ENCODE measurements at regions not wholly inside any gene's neighbourhood (a gene's known extent, or its start where the extent isn't known, plus 50 kb on each side); places are given as distances from the start of the nearest gene placed in this dataset.

DNA sequence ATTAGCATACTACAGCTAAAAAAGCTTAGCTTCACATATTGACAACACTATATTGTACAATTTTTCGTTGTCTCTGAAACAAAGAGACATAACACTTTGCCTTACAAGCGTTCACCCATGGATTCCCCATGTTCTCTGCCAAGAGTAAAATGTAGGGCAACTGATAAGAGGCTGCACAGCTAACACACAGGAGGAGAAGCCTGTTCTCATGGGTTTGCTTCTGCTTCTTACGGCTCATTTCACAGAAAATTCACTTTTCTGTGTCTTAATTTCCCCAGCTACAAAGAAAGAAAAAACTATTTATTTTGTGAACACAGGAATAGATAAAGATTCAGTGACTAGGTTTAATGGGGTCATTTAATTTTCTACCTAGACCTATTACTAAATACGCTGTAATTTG is 182.8 kb upstream of the DLGAP1 start:
- DNase-seq (ENCODE audit: low spot score), result no peak

DNA sequence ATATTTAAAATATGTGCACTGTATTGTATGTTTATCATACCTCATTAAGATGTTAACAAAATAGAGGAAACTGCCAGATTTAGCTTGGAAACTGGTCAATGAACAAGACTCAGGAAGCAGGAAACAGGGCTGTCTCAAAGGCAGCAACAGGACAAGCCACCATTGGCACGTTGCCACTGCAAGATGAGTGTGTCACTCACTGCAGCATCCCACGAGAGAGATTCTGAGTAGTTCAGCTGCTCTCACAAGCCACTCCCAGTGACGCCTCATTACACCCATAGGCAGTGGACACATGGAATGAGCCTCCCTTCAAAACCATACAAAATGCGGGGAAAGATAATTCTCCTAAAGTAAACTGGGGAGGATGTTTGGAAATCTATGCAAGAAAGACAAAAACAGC is 181.9 kb upstream of the DLGAP1 start:
- no peak for DNase-seq (ENCODE audit: low spot score)

DNA sequence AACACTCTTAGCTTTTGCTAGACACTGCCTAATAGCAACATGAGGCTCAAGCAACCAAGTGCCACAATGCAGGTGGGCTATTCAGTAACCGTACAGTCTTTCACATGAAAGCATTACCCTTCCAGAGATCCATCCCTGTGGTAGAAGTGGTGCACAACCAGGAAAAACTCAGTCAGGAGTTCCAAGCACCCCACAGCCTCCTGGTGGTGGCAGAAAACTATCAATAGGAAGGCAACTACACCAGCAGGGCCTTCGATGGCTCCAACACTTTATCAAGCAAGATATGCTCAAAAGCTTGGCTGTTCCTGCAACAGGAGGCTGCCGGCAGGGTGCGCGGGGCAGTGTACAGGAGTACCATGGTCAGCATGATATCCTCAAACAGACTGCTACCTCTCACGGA is 176.1 kb upstream of the DLGAP1 start:
- DNase-seq (ENCODE audit: low spot score), result no peak

- no peak for DNase-seq (ENCODE audit: low spot score)
These were observed 150.1 kb upstream of the DLGAP1 start for GRCh38 chr18:4605212-4605611.

DNA sequence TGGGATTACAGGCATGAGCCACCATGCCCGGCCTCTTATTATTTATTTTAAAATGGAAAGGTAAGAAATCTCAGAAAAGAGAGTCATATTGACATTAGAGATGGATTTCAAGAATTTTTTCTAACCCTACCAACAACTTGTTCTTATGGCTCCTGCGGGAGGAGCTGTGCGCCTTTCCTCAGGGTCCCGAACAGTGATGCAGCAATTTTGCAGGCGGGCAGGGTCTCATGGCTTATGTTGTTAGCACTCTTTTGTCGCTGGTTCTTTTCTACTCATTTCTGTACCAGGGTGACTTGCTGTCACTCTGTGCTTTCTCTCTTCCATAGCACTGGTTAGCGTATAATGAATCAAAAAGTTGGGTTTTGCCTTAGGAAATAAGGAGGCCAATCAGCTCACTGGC is 148.8 kb upstream of the DLGAP1 start:
- no peak for DNase-seq (ENCODE audit: low spot score)

DNA sequence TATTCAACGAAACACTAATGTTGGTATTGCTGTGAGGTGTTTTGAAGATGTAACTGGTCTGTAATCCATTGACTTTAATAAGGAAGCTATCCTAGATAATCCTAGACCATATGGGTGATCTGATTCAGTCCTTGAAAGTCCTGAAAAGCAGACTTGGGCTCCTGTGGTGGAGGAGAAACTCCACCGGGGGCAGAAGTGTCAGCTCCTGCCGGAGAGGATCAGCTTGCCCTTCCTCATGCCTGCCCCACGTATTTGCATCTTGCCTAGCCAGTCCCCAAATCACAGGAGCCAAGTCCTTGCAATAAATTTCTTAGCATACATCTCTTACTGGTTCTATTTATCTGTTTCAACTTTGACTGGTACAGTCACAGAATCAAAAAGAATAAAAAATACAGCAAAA is 144.2 kb upstream of the DLGAP1 start:
- DNase-seq (ENCODE audit: low spot score), result no peak

DNA sequence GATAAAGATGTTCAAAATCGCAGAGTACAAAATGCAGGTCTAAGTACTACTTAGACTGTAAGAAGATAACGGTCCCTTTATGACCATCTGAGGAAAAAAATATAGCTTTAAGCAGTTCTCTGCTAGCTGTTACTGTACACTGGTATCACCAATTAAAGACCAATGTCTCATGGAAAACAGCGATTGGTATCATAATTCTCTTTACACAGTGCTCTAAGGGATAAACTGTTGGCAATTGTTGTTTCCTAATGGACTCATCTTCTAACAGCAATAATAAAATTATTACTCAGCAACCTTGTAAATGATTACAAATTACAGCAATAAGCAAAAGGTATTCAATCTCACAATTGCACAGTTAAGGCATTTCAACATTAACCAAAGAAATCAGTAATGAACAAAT is 142.2 kb upstream of the DLGAP1 start:
- no peak for DNase-seq (ENCODE audit: low spot score)

GRCh38 chr18:4593895-4594294 is 138.8 kb upstream of the DLGAP1 start:
- no peak for DNase-seq (ENCODE audit: low spot score)

- DNase-seq (ENCODE audit: low spot score), result no peak
These were observed 138.4 kb upstream of the DLGAP1 start for GRCh38 chr18:4593459-4593858.

DNA sequence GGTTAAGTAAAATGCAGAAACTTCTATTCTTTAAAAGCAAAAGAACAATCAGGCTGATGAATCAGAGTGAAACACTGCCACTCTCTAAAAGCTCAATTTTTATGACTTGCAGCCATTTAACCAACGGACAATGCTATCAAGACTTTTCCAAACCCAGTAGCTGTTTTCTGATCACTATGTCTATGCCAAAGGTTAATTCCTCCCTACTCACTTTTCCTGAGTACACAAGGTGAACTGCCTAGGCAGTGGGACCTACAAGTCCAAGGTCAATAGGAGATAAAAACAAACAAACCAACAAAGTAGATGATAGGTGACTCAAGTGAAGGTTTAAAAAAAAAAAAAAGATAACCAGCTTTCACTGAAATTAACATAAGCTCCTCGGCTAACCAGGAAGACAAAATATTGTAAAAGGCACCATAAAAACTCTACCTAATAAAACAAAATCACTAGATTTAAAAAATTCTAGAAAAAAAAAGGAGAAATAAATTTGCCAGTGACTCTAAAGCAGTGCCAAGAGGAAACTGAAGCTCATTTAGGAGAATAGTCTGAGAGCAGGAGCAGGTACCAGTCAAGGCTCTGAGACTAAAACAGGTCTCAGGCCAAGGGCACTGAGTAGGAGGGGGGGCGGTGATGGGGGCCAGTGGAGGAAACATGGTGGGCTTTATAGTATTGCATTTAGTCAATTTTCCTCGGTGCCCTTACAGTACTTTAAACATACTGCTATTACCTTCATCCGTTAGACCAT is 134.1 kb upstream of the DLGAP1 start:
- no peak for DNase-seq (ENCODE audit: low spot score)

DNA sequence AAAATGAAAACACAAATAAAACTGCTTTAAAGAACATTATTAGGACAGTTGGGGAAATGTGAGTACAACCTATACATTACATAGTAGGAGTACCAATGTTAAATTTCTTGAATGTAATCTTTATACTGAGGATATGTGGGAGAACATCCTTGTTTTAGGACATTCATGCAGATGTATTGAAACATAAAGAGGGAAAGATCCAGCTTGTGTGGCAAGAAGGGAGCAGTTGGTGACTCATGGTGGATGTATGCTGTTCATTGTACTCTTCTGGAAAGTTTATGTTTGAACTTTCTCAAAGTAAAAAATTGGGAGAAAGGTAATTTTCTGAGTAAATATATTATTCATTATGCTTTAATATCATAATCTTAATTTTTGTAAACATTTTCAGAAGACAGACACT is 132.1 kb upstream of the DLGAP1 start:
- DNase-seq (ENCODE audit: low spot score), result no peak

- no peak for DNase-seq (ENCODE audit: low spot score)
These were observed 131.6 kb upstream of the DLGAP1 start for GRCh38 chr18:4586731-4587130.

DNA sequence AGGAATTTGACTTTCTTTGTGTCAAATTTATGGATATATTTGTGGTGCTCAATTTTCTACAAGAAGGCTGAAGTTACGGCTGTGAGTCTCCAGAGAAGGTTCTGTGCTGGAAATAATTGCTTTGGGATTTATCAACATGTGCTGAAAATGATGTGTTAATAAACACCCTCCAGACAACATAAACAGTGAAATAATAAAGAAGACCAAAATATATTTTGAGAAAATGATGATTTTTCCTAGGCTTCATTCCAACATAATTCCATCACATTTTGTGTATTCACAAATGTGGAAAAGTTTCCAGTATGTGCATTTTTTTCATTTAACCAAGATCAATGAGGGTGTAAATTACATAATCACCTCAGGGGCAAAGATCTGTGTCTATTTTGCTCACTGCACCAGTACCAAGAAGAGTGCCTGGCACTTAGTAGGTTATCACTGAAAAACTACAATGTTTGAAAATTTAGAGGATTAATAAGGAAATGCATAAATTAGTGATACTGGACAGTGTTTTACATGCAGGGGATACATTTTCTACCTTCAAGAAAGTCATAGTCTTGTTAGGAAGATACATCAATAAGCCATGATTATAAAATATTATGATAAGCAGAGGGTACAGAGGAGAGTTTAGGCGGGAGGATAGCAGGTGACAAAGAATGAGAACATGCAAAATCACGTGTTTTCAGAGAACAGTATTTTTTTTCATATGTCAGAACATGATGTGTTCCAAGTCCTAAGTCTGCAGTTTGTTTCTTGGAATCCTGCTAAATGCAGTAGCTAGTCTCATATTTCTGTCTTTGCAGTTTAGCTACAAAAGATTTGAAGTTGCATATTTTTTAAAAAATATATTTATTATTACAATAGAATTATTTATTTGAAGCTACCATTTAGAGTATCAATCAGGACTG is 127.6 kb upstream of the DLGAP1 start:
- no peak for DNase-seq (ENCODE audit: low spot score)

DNA sequence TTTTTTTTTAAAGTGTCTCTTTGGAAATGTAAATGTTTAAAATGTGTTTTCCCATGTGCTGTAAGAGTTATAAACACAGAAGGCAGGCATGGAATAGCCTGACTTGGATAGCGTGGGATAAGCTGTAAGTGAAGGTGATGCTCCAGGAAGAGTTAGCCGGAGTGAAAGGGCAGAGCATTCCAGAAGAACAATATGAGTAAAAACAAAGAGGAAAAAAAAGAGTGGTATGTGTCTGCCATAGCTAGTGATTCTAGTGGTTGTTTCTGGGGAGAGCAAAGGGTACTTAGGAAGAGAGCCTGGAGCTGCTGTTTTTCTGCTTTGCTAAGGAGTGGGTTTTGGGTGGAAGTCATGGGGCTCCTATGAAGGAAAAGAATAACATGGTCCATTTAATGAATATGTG is 126.9 kb upstream of the DLGAP1 start:
- no peak for DNase-seq (ENCODE audit: low spot score)

DNA sequence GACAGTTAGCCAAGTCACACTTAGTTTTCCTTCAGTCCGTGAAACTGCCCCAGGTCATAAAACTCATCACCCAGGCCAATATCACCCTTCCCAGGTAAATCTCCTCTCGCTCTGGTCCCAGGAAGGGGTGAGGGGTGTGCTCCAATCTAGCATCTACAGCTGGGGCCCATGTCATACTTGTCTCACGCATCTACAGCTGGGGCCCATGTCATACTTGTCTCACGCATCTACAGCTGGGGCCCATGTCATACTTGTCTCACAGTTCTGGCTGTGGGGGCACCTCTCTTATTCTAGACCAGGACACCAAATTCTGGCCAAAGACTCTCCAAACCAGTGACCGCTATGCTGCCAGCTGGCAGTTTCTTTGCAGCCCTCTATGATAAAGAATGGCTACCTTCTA is 123.3 kb upstream of the DLGAP1 start:
- DNase-seq (ENCODE audit: low spot score), result no peak

DNA sequence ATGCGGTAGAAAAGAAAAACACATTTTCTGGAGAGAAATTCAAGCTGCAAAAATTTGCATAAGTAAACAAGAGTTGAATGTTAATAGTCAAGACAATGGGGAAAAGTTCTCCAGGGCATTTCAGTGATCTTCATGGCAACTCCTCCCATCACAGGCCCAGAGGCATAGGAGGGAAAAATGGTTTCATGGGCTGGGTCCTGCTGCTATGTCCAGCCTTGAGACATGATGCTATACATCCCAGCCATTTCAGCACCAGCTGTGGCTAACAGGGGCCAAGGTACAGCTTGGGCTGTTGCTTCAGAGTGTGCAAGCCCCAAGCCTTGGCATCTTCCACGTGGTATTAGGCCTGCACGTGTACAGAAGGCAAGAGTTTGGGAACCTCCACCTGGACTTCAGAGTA is 118.6 kb upstream of the DLGAP1 start:
- no peak for DNase-seq (ENCODE audit: low spot score)

- no peak for DNase-seq (ENCODE audit: low spot score)
These were observed 102.4 kb upstream of the DLGAP1 start for GRCh38 chr18:4557502-4557901.

DNA sequence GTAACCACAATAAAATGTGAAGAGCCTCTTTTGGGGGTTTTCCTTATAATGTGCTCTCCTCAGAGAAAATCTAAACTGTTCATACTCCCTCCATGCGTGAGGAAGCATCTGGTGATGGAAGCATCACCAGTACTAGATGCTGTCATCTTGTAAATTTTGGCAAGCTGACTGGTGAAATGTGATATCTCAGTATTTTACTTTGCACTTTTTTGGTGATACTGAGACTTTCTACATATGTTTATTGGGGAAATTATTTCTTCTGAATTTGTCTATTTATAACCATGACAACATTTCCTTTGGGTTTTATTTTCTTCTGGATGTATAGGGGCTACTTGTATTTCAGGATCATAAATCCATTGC is 95.9 kb upstream of the DLGAP1 start:
- no peak for DNase-seq (ENCODE audit: low spot score)

DNA sequence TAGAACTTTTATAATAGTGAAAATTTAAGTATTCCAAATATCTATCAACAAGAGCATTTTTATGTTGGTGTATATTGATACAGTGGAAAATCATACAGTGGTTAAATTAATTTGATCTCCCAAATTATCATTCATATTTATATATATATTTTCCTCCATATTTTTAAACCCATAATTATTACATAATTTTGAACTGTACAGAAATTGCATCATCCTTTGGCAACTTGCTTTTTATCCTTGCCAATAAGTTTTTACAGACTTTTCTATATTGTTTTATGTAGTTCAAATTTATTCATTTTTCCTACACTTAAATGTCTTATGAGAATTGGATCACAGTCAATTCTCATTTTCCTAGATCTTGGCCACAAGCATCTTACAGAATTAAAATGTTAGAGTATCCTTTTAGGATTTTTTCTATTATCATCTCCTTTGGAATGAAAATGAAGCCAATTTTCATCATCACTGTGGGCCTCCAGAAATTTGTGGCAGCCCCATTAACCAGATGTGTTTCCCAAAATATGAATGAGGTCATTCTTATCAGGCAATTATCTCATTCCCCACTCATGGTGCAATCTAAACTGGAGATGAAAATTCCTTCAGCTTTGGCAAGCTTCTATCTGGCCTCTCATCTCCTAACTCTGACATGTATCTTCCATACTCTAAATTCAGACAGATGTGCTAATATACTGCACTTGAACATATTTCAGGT is 94.2 kb upstream of the DLGAP1 start:
- DNase-seq (ENCODE audit: low spot score), result no peak

DNA sequence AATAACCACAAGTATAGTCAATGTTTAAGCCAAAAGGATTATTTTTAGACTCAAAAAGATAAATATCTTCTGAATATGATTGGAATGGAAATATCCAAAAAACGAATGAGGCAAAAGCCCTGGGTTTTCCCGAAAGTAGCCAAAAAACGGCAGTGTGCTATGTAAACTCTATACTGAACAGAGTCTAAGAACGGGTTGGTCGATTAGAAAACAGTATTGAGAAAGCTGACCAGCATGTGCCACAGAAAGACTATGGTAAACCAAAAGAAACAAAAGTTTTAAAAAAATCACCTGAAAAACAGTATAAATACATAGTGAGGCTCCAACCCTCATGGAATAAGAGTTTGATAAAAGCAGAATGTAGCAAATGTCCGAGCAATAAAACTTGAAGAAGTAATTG is 92.0 kb upstream of the DLGAP1 start:
- no peak for DNase-seq (ENCODE audit: low spot score)

DNA sequence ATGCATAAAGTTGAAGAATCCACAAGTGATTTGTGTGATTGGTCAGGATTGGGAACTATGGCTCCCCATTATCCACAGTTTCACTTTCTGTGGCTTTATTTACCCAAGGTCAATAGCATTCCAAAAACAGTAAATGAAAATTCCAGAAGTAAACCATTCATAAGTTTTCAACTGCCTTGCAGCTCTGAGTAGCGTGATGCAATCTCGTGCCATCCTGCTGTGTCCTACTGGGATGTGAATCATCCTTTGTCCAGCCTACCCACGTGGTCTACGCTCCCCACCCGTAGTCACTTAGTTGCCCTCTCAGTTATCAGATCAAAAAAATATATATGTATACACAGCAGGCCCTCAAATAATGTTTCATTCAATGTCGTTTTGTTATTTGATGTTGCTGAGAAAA is 89.0 kb upstream of the DLGAP1 start:
- DNase-seq (ENCODE audit: low spot score), result no peak

- DNase-seq (ENCODE audit: low spot score), result no peak
These were observed 88.6 kb upstream of the DLGAP1 start for GRCh38 chr18:4543711-4544110.

DNA sequence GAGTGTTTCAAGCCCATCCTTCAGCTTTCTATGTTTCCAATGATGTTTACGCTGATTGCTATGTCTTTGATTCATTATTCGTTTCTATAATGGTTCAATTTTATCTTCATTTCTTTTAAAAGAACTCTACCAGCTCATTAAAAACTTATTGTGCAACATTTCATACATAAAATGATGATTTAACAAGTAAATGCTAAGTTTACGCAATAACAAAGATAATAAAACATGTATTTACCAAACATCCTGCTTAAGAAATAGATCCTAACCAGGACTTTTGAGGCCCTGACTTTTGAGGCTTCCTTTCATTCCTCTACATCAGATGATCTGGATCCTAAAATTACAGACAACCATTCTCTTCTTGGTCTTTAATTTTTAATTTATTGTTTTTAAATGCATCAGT is 86.5 kb upstream of the DLGAP1 start:
- no peak for DNase-seq (ENCODE audit: low spot score)
